DOHH2 (cell line): ENCODE measurements at regions not wholly inside any gene's neighbourhood (a gene's known extent, or its start where the extent isn't known, plus 50 kb on each side); places are given as distances from the start of the nearest gene placed in this dataset.

Experiments used
- EZH2phosphoT487 ChIP-seq: fragments of 200-600 bp; sonication (generic); IDR thresholded peaks from 2 replicates; pipeline ENCODE4 v1.6.1; 2017; ENCODE audit warnings: borderline replicate concordance, mild to moderate bottlenecking, antibody characterized with exemption, low read length, moderate library complexity, mixed read lengths
- TF ChIP-seq, protein P1 (sequence below): fragments of 200-600 bp; sonication (generic); IDR thresholded peaks from one replicate; pipeline ENCODE4 v1.5.1; 2014; ENCODE audit warnings: antibody characterized with exemption, mild to moderate bottlenecking, low read depth, low read length; ENCODE audit not compliant: poor library complexity, severe bottlenecking

DNA sequence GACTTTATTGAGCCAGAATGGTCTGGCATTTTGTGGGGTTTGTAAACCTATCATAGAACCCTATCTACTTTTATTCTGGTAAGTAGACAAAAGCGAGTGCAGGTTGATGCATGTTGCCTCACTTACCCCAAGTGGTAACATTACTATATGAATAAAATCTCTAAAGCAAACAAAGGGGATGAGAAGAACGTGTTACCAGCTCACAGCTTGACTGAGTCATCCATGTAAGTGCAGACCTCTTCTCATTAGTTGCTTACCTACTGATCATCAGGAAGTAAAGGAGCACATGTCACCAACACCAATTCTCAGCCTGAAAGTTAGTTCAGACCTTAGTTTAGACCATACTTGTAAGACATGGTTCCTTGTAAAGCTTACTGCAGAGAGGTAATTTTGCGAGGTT lies 1328.3 kb downstream of the C4orf33 start:
- TF ChIP-seq, protein P1, sequence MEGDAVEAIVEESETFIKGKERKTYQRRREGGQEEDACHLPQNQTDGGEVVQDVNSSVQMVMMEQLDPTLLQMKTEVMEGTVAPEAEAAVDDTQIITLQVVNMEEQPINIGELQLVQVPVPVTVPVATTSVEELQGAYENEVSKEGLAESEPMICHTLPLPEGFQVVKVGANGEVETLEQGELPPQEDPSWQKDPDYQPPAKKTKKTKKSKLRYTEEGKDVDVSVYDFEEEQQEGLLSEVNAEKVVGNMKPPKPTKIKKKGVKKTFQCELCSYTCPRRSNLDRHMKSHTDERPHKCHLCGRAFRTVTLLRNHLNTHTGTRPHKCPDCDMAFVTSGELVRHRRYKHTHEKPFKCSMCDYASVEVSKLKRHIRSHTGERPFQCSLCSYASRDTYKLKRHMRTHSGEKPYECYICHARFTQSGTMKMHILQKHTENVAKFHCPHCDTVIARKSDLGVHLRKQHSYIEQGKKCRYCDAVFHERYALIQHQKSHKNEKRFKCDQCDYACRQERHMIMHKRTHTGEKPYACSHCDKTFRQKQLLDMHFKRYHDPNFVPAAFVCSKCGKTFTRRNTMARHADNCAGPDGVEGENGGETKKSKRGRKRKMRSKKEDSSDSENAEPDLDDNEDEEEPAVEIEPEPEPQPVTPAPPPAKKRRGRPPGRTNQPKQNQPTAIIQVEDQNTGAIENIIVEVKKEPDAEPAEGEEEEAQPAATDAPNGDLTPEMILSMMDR, result no peak
- TF ChIP-seq EZH2phosphoT487, result no peak
